RWPE1 (cell line): ENCODE measurements at regions not wholly inside any gene's neighbourhood (a gene's known extent, or its start where the extent isn't known, plus 50 kb on each side); places are given as distances from the start of the nearest gene placed in this dataset.

Experiments used
- CTCF ChIA-PET: fragments of 350-600 bp; sonication (Branson Sonifier 250); formaldehyde crosslinking; extraction: SDS; loops from one replicate; lab custom pipeline; 2021; lab: Yijun Ruan, JAX
- POLR2A ChIA-PET: fragments of 400-600 bp; formaldehyde crosslinking; extraction: SDS; loops from one replicate; lab custom pipeline; 2020; ENCODE audit warnings: antibody characterized with exemption; ENCODE audit not compliant: low non-redundant PET; lab: Yijun Ruan, JAX
- DNase-seq: peaks from one replicate; pipeline ENCODE4 v3.0.0; 2012; ENCODE audit warnings: low spot score
- H3K27ac ChIP-seq: fragments of 450-650 bp; 2 replicates; pipeline ENCODE4 v1.5.1; 2017
- TF ChIP-seq, protein P1 (sequence below): fragments of 450-650 bp; conservative IDR thresholded peaks from 2 replicates; pipeline ENCODE4 v1.5.1; 2017; ENCODE audit warnings: low read depth, mild to moderate bottlenecking

DNA sequence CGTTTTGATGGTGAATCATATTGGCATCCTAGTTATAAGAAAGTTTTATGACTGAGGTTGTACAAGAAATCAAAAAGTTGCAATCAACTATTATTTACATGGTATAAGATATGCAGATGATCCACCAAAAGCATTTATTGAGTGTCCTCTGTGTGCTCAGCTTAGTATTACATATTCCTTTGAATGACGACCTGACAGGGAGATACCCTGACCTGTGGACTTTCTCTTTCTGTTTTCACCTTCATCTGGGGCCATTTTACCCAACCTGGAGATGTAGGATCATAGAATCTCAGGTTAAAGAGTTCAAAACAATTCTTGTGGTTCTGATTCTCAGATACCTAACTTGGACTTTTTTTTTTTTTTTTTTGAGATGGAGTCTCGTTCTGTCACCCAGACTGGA lies 269.1 kb upstream of the SORCS1 start:
- no peak overlapping the region for H3K27ac ChIP-seq
- TF ChIP-seq, protein P1, sequence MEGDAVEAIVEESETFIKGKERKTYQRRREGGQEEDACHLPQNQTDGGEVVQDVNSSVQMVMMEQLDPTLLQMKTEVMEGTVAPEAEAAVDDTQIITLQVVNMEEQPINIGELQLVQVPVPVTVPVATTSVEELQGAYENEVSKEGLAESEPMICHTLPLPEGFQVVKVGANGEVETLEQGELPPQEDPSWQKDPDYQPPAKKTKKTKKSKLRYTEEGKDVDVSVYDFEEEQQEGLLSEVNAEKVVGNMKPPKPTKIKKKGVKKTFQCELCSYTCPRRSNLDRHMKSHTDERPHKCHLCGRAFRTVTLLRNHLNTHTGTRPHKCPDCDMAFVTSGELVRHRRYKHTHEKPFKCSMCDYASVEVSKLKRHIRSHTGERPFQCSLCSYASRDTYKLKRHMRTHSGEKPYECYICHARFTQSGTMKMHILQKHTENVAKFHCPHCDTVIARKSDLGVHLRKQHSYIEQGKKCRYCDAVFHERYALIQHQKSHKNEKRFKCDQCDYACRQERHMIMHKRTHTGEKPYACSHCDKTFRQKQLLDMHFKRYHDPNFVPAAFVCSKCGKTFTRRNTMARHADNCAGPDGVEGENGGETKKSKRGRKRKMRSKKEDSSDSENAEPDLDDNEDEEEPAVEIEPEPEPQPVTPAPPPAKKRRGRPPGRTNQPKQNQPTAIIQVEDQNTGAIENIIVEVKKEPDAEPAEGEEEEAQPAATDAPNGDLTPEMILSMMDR = no peak
- DNase-seq = no peak
- ChIA-PET POLR2A (no interaction called here), CTCF (no interaction called here)

DNA sequence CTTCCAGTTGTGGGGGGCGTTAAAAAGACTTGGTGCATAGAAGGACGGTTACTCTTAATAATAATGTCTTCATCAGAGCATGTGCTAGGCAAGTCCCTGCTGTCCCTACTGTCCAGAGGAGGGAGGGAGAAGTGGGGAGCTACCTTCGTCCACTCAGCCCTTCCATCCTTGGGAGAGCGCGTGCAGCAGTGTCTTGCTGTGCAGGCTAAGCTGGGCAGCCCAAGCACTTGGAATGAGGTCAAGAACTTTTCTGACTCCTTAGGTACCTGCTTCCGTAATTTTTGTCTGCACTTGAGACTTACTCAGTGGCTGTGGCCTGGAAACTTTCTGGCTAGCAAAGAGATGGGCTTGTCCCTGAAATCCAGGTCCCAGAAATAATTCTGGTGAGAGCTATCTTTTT lies 265.9 kb upstream of the SORCS1 start:
- no peak for DNase-seq
- ChIA-PET POLR2A (no interaction called here), CTCF (no interaction called here)
- TF ChIP-seq, protein P1 = no peak
- H3K27ac ChIP-seq = no peak overlapping the region

DNA sequence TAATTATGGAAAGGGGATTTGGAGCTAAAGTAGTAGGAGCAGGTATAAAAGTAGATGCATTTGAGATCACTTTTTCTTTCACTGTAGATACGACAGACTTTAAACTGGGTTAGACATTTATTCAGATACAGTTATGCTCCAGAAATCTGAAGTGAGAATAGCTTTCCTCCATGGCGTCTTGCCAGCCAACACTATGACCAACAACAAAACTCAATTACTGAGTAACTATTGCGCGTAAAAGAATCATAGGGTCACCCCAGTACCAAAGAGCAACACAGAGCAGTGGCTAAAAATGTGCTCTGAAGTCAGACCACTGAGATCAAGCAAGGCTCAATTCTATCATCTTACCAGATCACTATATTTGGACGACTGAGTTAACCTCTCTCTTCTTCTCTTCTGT lies 262.5 kb upstream of the SORCS1 start:
- POLR2A ChIA-PET = no interaction called here
- no peak overlapping the region for H3K27ac ChIP-seq
- TF ChIP-seq, protein P1 = no peak
- CTCF ChIA-PET = no interaction called here
- DNase-seq = no peak

DNA sequence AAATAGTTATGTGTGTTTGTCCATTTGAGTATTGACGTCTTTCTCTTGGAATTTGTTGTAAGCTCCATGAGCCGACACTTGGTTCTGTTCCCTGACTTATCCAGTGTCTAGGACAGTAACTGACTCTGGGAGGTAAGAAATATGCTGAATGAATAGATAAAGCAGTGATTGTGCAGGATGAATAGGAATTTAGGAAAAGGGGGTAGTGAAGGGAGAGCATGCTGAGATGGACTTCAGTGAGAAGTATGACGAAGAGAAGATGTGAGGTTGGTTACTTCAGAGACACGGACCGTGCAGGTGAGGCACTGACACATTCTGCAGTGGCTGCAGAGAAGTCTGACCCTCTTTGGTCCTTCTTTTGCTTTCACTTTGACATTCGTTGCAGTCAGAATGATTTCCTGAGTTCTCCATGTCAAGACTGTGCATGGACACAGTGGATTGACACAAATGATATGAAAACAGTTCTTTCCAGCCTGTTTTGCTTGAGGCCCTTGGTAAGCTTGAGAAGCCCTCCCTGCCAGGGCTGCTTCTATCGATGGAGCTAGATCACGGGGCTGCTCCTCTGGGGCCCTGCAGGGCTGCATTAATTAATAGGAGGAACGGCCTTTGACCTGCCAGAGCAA lies 261.5 kb upstream of the SORCS1 start:
- H3K27ac ChIP-seq = no peak overlapping the region
- no peak for DNase-seq
- TF ChIP-seq, protein P1 = no peak
- CTCF ChIA-PET = no interaction called here
- POLR2A ChIA-PET = no interaction called here

DNA sequence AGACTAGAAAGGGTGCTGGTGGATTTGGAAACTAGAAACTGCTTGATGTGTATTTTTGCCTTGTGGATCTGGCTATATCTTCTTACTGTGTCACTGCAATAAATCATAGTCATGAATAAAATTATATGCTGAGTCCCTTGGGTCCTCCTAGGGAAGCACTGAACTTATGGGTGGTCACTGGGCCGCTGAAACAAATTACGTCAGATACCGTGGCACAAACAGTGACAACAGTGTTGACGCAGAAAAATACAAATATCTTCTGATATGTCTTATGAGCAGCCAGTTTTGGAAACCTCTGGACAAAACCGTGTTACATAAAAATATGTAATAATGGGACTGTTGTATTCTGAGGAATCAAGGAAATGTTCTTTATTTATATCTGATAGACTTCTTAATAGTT lies 260.1 kb upstream of the SORCS1 start:
- no peak overlapping the region for H3K27ac ChIP-seq
- POLR2A ChIA-PET = no interaction called here
- TF ChIP-seq, protein P1 = no peak
- no peak for DNase-seq
- CTCF ChIA-PET = no interaction called here

DNA sequence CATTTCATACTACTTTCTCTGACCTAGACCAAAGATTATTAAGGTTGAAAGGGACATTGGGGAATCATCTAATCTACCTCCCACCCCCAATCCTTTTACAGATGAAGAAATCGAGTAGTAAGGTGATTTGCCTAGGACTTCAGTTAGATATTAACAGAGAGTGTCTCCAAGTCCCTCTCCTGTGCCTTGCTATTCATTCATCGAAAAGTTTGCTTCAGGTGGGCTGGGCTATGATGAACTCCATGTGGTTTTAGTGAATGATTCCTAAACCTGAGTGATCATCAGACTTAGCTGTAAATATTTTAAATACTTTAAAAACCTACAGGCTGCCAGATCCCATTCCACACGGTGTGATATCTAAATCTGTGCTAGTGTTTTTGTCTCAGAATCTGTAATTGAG lies 259.4 kb upstream of the SORCS1 start:
- H3K27ac ChIP-seq = no peak overlapping the region
- POLR2A ChIA-PET = no interaction called here
- no peak for DNase-seq
- CTCF ChIA-PET = no interaction called here
- TF ChIP-seq, protein P1 = no peak
